Trophoblast cell (in vitro differentiated cells and primary cell): ENCODE measurements at regions not wholly inside any gene's neighbourhood (a gene's known extent, or its start where the extent isn't known, plus 50 kb on each side); places are given as distances from the start of the nearest gene placed in this dataset.

Experiments used
- DNase-seq, 2 donors: peaks; one replicate each; pipeline ENCODE4 v3.0.0-alpha.2; 2016
- H2AFZ ChIP-seq: 2 replicates; pipeline ENCODE4 v1.6.1; 2013; ENCODE audit warnings: low read length, moderate library complexity, mild to moderate bottlenecking; ENCODE audit not compliant: insufficient read depth, poor library complexity
- H2AK5ac ChIP-seq: 2 replicates; pipeline ENCODE4 v1.6.1; 2013; ENCODE audit warnings: mild to moderate bottlenecking, low read length
- H2BK120ac ChIP-seq: 2 replicates; pipeline ENCODE4 v1.6.1; 2013; ENCODE audit warnings: low read length, mild to moderate bottlenecking, moderate library complexity; ENCODE audit not compliant: insufficient read depth, poor library complexity
- H2BK12ac ChIP-seq: 2 replicates; pipeline ENCODE4 v1.6.1; 2013; ENCODE audit warnings: mild to moderate bottlenecking, low read length, moderate library complexity
- H2BK5ac ChIP-seq: 2 replicates; pipeline ENCODE4 v1.6.1; 2013; ENCODE audit warnings: low read length, low read depth, moderate library complexity, mild to moderate bottlenecking; ENCODE audit not compliant: poor library complexity
- H3K14ac ChIP-seq: 2 replicates; pipeline ENCODE4 v1.6.1; 2013; ENCODE audit warnings: mild to moderate bottlenecking, low read length
- H3K18ac ChIP-seq: 2 replicates; pipeline ENCODE4 v1.6.1; 2013; ENCODE audit warnings: mild to moderate bottlenecking, low read length
- H3K23ac ChIP-seq: 2 replicates; pipeline ENCODE4 v1.6.1; 2013; ENCODE audit warnings: low read length
- H3K27ac ChIP-seq: 2 replicates; pipeline ENCODE4 v1.5.1; 2013; ENCODE audit warnings: low read depth, mild to moderate bottlenecking, inconsistent platforms, low read length, moderate library complexity
- H3K27me3 ChIP-seq: 2 replicates; pipeline ENCODE4 v1.6.1; 2013; ENCODE audit warnings: inconsistent platforms, mild to moderate bottlenecking, low read length, moderate library complexity; ENCODE audit not compliant: insufficient read depth
- H3K36me3 ChIP-seq, 2 experiments: 1 replicate in 1 of 2; 2 replicates in 1 of 2; pipeline ENCODE4 v1.6.1; 2013; ENCODE audit warnings: low read length in 2 of 2, mild to moderate bottlenecking in 2 of 2, moderate library complexity in 1 of 2; ENCODE audit not compliant: insufficient read depth in 2 of 2, control insufficient read depth in 1 of 2
- H3K4ac ChIP-seq: 2 replicates; pipeline ENCODE4 v1.6.1; 2013; ENCODE audit warnings: low read depth, mild to moderate bottlenecking, low read length, moderate library complexity
- H3K4me1 ChIP-seq, 2 experiments: 1 replicate in 1 of 2; 2 replicates in 1 of 2; pipeline ENCODE4 v1.6.1; 2013; ENCODE audit warnings: low read length in 2 of 2, mild to moderate bottlenecking in 2 of 2, moderate library complexity in 1 of 2; ENCODE audit not compliant: insufficient read depth in 2 of 2, control insufficient read depth in 1 of 2
- H3K4me2 ChIP-seq: 2 replicates; pipeline ENCODE4 v1.6.1; 2013; ENCODE audit warnings: inconsistent platforms, mild to moderate bottlenecking, low read length, moderate library complexity
- H3K4me3 ChIP-seq: 2 replicates; pipeline ENCODE4 v1.5.1; 2013; ENCODE audit warnings: mild to moderate bottlenecking, low read depth, low read length, inconsistent platforms
- H3K79me1 ChIP-seq: one replicate; pipeline ENCODE4 v1.6.1; 2013; ENCODE audit warnings: low read length
- H3K79me2 ChIP-seq: 2 replicates; pipeline ENCODE4 v1.6.1; 2013; ENCODE audit warnings: low read length, mild to moderate bottlenecking; ENCODE audit not compliant: control insufficient read depth, insufficient read depth, poor library complexity
- H3K9ac ChIP-seq: 2 replicates; pipeline ENCODE4 v1.6.1; 2013; ENCODE audit warnings: mild to moderate bottlenecking, low read length
- H3K9me3 ChIP-seq: 2 replicates; pipeline ENCODE4 v1.6.1; 2013; ENCODE audit warnings: low read depth, mild to moderate bottlenecking, control low read depth, inconsistent platforms, low read length; ENCODE audit not compliant: insufficient read depth
- H4K12ac ChIP-seq: 2 replicates; pipeline ENCODE4 v1.6.1; 2013; ENCODE audit warnings: low read depth, mild to moderate bottlenecking, low read length, moderate library complexity
- H4K8ac ChIP-seq: 2 replicates; pipeline ENCODE4 v1.6.1; 2013; ENCODE audit warnings: low read depth, mild to moderate bottlenecking, low read length, moderate library complexity
- H4K91ac ChIP-seq: one replicate; pipeline ENCODE4 v1.6.1; 2013; ENCODE audit warnings: low read depth, mild to moderate bottlenecking, low read length, moderate library complexity
- WGBS: extraction: QIAGEN DNeasy Blood & Tissue Kit; methylation state at CpG from one replicate; pipeline ENCODE4 v1.1.7; 2013; ENCODE audit warnings: missing lambda C conversion rate; ENCODE audit not compliant: insufficient read length, insufficient coverage; ENCODE audit errors: extremely low coverage; 5-methylcytosine and 5-hydroxymethylcytosine counted together

DNA sequence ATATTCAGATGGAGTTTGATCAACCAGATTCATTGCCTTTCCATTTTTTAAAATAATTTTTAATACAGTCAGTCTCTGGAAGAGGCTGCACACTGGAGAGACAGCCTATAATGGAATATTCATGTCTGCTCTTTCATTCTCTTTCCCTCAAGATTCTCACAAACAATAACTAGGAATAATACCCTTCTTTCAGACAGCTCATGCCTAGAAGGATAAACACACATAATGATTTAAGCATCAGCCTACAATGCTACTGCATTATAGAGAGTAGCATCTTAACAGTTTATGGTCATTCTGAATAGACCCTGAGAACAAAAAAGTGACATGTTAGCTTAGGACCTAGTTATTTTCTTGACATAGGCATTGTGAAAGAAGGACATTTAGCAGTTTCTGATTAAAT, 1692.3 kb downstream of the GRIK2 start:
- Histone ChIP-seq H2BK12ac (no peak overlapping the region), H3K23ac (no peak overlapping the region), H3K36me3 (no peaks in the 10 kb centered on the region), H4K12ac (no peak overlapping the region), H3K4me2 (no peak overlapping the region), H4K8ac (no peak overlapping the region), H3K27me3 (no peaks in the 10 kb centered on the region), H3K9me3 (no peaks in the 10 kb centered on the region), H3K14ac (no peak overlapping the region), H3K79me2 (no peaks in the 10 kb centered on the region), H2BK5ac (no peak overlapping the region), H3K4ac (no peak overlapping the region), H3K4me3 (no peak overlapping the region), H2BK120ac (no peak overlapping the region), H2AFZ (no peak overlapping the region), H3K18ac (no peak overlapping the region), H2AK5ac (no peak overlapping the region), H3K27ac (no peak overlapping the region), H4K91ac (no peak overlapping the region), H3K9ac (no peak overlapping the region), H3K4me1 (no peaks in the 10 kb centered on the region), H3K79me1 (no peaks in the 10 kb centered on the region)
- no peak for DNase-seq

DNA sequence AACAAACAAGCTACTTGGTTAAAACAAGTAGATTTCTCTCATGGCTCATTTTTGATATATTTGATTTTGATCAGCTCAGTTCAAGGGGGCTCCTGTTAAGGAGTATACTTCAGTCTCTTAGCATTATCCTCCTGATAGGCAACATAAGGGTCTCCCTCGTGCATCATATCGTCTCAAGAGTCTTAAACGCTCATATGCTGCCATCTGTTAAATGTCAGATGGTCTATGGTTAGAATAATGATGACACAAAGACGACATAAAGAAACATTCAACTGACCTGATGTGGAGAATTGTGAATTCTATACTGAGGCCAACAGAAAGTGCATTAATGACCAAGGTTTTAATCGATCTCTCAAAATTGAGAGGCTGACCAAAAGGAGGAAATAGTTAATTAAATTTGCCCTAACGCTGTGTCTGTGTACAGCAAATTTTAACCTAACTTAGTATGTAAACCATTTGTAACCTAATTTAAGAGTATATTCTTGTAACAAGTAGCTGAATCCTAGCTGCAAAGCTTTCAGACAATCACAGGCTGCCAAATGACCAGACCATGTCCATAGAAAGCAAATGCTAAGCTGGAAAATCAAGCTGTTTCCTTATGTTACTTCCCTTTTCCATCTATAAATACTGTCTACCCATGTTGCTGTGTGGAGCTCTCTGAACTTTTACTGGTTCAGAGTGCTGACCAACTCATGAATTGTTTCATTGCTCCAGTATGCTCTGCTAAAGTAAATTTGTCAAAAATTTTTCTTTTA, 1688.5 kb downstream of the GRIK2 start:
- H2BK12ac ChIP-seq, result no peak overlapping the region

GRCh38 chr6:103081126-103081525, 1687.6 kb downstream of the GRIK2 start:
- no peak overlapping the region for H4K91ac ChIP-seq
- no peaks in the 10 kb centered on the region for H3K79me1 ChIP-seq
- H2BK12ac ChIP-seq, result no peak overlapping the region
- H3K79me2 ChIP-seq, result no peaks in the 10 kb centered on the region
- no peak overlapping the region for H3K18ac ChIP-seq
- no peak overlapping the region for H2AFZ ChIP-seq
- H3K4me3 ChIP-seq, result no peak overlapping the region
- no peaks in the 10 kb centered on the region for H3K36me3 ChIP-seq
- no peak overlapping the region for H4K8ac ChIP-seq
- H3K23ac ChIP-seq, result no peak overlapping the region
- no peak overlapping the region for H2BK5ac ChIP-seq
- H3K4me1 ChIP-seq, result no peaks in the 10 kb centered on the region
- WGBS, result no CpG with 5 or more reads among the region's 1 CpG
- H3K9me3 ChIP-seq, result no peaks in the 10 kb centered on the region
- H2AK5ac ChIP-seq, result no peak overlapping the region
- H4K12ac ChIP-seq, result no peak overlapping the region
- H3K27ac ChIP-seq, result no peak overlapping the region
- H3K4me2 ChIP-seq, result no peak overlapping the region
- H3K14ac ChIP-seq, result no peak overlapping the region
- H3K9ac ChIP-seq, result no peak overlapping the region
- no peak for DNase-seq
- H2BK120ac ChIP-seq, result no peak overlapping the region
- H3K27me3 ChIP-seq, result no peaks in the 10 kb centered on the region
- H3K4ac ChIP-seq, result no peak overlapping the region

More for the DNA sequence above, 1688.5 kb downstream of the GRIK2 start:
- Histone ChIP-seq H2AFZ (no peak overlapping the region), H4K91ac (no peak overlapping the region), H3K27me3 (no peaks in the 10 kb centered on the region), H3K36me3 (no peaks in the 10 kb centered on the region), H3K79me2 (no peaks in the 10 kb centered on the region), H2BK120ac (no peak overlapping the region), H2AK5ac (no peak overlapping the region), H3K4me3 (no peak overlapping the region), H3K23ac (no peak overlapping the region), H3K4me2 (no peak overlapping the region), H3K27ac (no peak overlapping the region), H3K9ac (no peak overlapping the region), H2BK5ac (no peak overlapping the region), H3K4ac (no peak overlapping the region), H4K8ac (no peak overlapping the region), H3K14ac (no peak overlapping the region), H4K12ac (no peak overlapping the region), H3K4me1 (no peaks in the 10 kb centered on the region), H3K18ac (no peak overlapping the region), H3K79me1 (no peaks in the 10 kb centered on the region), H3K9me3 (no peaks in the 10 kb centered on the region)
- no CpG with 5 or more reads among the region's 6 CpGs for WGBS
- no peak for DNase-seq

GRCh38 chr6:103080497-103080896, 1687.0 kb downstream of the GRIK2 start:
- Histone ChIP-seq H3K79me2 (no peaks in the 10 kb centered on the region), H4K8ac (no peak overlapping the region), H2BK5ac (no peak overlapping the region), H3K36me3 (no peaks in the 10 kb centered on the region), H3K18ac (no peak overlapping the region), H3K23ac (no peak overlapping the region), H3K27ac (no peak overlapping the region), H3K4me1 (no peaks in the 10 kb centered on the region), H3K4ac (no peak overlapping the region), H2AK5ac (no peak overlapping the region), H3K4me2 (no peak overlapping the region), H4K91ac (no peak overlapping the region), H3K9me3 (no peaks in the 10 kb centered on the region), H3K9ac (no peak overlapping the region), H2BK12ac (no peak overlapping the region), H3K14ac (no peak overlapping the region), H4K12ac (no peak overlapping the region), H2AFZ (no peak overlapping the region), H3K27me3 (no peaks in the 10 kb centered on the region), H3K79me1 (no peaks in the 10 kb centered on the region), H3K4me3 (no peak overlapping the region), H2BK120ac (no peak overlapping the region)
- WGBS, result no CpG with 5 or more reads among the region's 3 CpGs
- no peak for DNase-seq
